Esophagus muscularis mucosa (tissue), 4 donors: ENCODE measurements at regions not wholly inside any gene's neighbourhood (a gene's known extent, or its start where the extent isn't known, plus 50 kb on each side); places are given as distances from the start of the nearest gene placed in this dataset.

Source experiments
- CTCF ChIP-seq, 3 experiments: fragments of 200-600 bp in 2 of 3; fragments of 450-650 bp in 1 of 3; sonication (generic) in 2 of 3; IDR thresholded peaks; one replicate each; pipeline ENCODE4 v1.5.1; 2017 to 2019; ENCODE audit warnings: antibody characterized with exemption in 3 of 3, mild to moderate bottlenecking in 2 of 3, moderate library complexity in 1 of 3
- EP300 ChIP-seq: sonication (generic); formaldehyde crosslinking; IDR thresholded peaks from one replicate; pipeline ENCODE4 v1.6.1; 2017; ENCODE audit warnings: antibody characterized with exemption
- POLR2A ChIP-seq: fragments of 450-650 bp; IDR thresholded peaks from one replicate; pipeline ENCODE4 v1.6.1; 2017; ENCODE audit warnings: antibody characterized with exemption, moderate library complexity, mild to moderate bottlenecking, low read depth

- TF ChIP-seq CTCF (IDR thresholded peaks at IDR 0.05) (no peak), POLR2A (no peak), EP300 (no peak)
Measured at GRCh38 chr2:16371751-16372150, 293.9 kb downstream of the CYRIA start.
